IPS-NIHi7 (cell line): ENCODE measurements at regions not wholly inside any gene's neighbourhood (a gene's known extent, or its start where the extent isn't known, plus 50 kb on each side); places are given as distances from the start of the nearest gene placed in this dataset.

Source experiments
- DNase-seq: peaks from one replicate; pipeline ENCODE4 v3.0.0; 2012; ENCODE audit warnings: mixed read lengths; ENCODE audit errors: extremely low spot score

- no peak for DNase-seq
These were observed 53.6 kb upstream of the NT5E start for GRCh38 chr6:85396159-85396808.

- DNase-seq = no peak
These were observed 54.1 kb upstream of the NT5E start for GRCh38 chr6:85395746-85396145.

GRCh38 chr6:85394853-85395538, 54.9 kb upstream of the NT5E start:
- no peak for DNase-seq

- DNase-seq = no peak
These were observed 55.7 kb upstream of the NT5E start for GRCh38 chr6:85394199-85394598.

GRCh38 chr6:85392379-85392778, 57.5 kb upstream of the NT5E start:
- no peak for DNase-seq

GRCh38 chr6:85390775-85391174, 59.1 kb upstream of the NT5E start:
- no peak for DNase-seq

- no peak for DNase-seq
These were observed 59.7 kb upstream of the NT5E start for GRCh38 chr6:85390105-85390728.

- no peak for DNase-seq
These were observed 60.6 kb upstream of the NT5E start for GRCh38 chr6:85389151-85389797.

- DNase-seq = no peak
These were observed 61.4 kb upstream of the NT5E start for GRCh38 chr6:85388531-85388930.

GRCh38 chr6:85385636-85386315, 64.1 kb upstream of the NT5E start:
- DNase-seq = no peak

GRCh38 chr6:85383042-85383441, 66.8 kb upstream of the NT5E start:
- DNase-seq = no peak

- DNase-seq = no peak
These were observed 67.3 kb upstream of the NT5E start for GRCh38 chr6:85382541-85382940.

GRCh38 chr6:85372915-85373270, 77.0 kb upstream of the NT5E start:
- DNase-seq = no peak

GRCh38 chr6:85372188-85372914, 77.5 kb upstream of the NT5E start:
- no peak for DNase-seq

GRCh38 chr6:85368631-85369030, 81.3 kb upstream of the NT5E start:
- DNase-seq = no peak

- no peak for DNase-seq
These were observed 85.5 kb upstream of the NT5E start for GRCh38 chr6:85364344-85364743.

GRCh38 chr6:85363870-85364269, 86.0 kb upstream of the NT5E start:
- no peak for DNase-seq

- no peak for DNase-seq
These were observed 87.1 kb upstream of the NT5E start for GRCh38 chr6:85362652-85363310.

GRCh38 chr6:85361643-85362014, 88.3 kb upstream of the NT5E start:
- no peak for DNase-seq

- peak; percentile 15 for DNase-seq
These were observed 88.9 kb upstream of the NT5E start for GRCh38 chr6:85360794-85361642.
